C1 segment of cervical spinal cord (tissue), 14 donors: ENCODE measurements at regions not wholly inside any gene's neighbourhood (a gene's known extent, or its start where the extent isn't known, plus 50 kb on each side); places are given as distances from the start of the nearest gene placed in this dataset.

Source experiments
- DNase-seq, 14 donors: peaks; one replicate each; lab custom pipeline; 2025; lab: John Stamatoyannopoulos, UW

DNA sequence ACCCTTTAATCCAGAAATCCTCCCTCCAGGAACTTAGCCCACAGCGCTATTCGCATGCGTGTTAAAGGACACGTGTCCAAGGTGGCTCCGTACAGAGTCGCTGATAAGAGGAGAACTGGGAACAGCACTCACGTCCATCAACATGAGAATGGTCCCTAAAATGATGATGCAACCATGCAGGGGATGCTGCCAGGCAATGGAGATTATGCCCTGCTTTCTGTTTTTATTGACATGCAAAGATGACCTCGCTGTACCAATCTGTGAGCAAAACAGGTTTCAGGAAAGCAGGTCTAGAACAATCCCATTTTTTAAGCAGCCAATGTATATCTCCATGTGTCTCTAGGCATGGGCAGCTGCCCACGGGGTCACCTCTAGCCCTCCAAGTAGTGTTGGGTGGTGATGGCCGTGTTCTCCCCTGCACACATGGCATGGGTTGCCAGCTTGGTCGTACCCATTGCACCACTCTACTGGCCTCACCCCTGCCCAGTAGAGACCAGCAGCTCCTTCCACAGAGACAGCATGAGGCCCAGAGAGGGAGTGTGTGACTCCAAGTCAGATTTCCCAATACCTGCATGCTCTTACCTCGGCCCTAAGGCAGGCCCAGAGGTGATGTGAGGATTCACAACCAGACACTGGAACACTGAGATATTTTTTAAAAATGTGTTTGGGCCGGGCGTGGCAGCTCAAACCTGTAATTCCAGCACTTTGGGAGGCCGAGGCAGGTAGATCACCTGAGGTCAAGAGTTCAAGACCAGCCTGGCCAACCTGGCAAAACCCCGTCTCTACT, 68.3 kb upstream of the LINC01488 start:
- no peak for DNase-seq

DNA sequence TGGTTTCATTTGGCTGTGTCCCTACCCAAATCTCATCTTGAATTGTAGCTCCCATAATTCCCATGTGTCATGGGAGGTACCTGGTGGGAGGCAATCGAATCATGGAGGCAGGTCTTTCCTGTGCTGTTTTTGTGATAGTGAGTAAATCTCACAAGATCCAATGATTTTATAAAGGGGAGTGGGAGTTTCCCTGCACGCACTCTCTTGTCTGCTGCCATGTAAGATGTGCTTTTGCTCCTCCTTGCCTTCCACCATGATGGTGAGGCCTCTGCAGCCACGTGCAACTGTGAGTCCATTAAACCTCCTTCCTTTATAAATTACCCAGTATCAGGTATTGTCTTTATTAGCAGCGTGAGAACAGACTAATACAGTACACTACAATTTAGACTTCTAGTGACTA, 67.5 kb upstream of the LINC01488 start:
- DNase-seq: no peak

- DNase-seq: peak in 7 of 14 donors; percentile 5 to 47 (median 32)
These were observed 66.7 kb upstream of the LINC01488 start for GRCh38 chr11:69414773-69415187.

DNA sequence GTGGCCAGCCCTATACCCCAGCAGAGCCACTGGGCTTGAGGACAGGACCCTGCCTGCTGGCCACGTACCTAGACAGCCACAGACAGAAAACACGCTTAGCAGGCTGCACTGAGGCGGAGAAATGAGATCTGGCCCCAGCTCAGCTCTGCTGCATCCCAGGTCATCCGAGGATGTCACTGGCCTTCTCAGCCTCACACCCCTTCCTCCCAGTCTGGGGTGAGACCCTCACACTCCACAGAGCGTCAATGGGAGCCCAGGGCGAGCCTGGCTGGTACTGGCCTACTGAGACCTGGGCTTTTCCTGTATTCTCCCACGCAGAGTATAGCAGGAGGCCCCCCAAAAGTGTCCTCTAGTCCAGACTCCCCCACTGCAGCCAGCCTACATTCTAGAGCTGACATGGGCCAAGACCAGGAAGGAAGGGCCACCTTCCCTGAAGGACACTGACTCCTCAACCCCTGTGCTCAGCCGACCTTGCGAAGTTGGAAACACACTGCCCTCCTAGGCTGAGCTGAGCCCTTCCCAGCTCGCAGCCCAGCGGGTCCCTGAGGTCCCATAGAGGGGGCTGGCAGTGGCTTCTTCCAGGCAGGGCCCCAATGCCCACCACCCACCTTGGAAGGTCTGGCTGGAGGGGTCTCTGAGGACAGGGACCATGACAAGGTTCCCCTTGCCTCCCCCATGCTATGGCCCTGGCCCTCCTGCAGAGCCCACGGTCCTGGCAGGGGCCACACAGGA, 65.9 kb upstream of the LINC01488 start:
- no peak for DNase-seq

DNA sequence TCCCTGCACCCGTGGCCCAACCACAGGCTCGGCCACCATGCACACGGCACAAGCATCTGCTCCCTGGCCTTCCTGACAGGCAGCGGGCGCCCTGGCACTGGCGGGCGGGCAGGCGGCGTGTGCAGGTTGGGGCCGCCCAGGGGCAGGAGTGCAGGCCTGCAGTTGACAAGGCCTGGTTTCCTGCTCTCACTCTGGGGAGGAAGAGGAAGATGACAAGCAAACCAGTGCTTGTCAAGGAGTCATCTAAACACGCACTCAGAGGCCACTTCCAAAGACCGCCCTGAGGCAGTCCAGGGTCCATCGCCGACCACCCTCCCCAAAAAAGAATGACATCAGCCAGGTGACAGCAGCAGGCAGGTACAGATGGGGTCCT, 65.3 kb upstream of the LINC01488 start:
- peak in 1 of 14 donors; percentile 25 for DNase-seq

GRCh38 chr11:69416762-69417698, 64.4 kb upstream of the LINC01488 start:
- no peak for DNase-seq

- no peak for DNase-seq
These were observed 63.8 kb upstream of the LINC01488 start for GRCh38 chr11:69417699-69418085.

- no peak for DNase-seq
These were observed 62.7 kb upstream of the LINC01488 start for GRCh38 chr11:69418576-69419296.

DNA sequence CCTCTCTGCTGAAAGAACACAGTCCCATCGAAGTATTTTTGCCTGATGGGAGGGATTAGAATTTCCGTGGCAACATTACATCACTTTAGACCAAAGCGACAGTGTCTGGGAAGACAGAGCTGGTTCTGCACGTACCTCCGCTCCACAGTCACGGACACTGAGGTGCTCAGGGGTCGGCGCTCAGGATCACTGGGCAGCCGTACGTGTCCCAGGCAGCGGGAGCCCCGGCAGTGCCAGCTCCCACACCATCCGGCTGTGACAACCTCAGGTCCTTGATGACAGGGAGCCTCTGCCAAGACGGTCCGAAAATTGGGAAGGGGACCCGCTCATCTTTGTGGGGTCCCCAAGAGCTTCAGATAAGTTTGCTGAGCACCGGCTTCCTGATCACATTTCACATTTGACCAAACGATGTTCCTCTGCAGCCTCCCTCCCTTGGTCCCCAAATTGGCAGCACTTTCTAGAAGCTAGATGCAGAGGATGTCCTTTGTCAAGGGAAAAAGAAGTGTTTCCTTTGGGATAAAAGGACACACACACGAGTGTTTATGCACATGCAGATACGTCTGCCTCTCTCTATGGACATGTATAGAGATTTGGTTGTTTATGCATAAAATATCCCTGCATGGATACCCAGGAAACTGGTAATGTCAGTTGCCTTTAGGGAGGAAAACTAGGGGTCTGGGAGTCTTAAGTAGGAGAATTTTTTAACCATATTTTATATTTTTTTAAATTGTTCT, 61.6 kb upstream of the LINC01488 start:
- no peak for DNase-seq

DNA sequence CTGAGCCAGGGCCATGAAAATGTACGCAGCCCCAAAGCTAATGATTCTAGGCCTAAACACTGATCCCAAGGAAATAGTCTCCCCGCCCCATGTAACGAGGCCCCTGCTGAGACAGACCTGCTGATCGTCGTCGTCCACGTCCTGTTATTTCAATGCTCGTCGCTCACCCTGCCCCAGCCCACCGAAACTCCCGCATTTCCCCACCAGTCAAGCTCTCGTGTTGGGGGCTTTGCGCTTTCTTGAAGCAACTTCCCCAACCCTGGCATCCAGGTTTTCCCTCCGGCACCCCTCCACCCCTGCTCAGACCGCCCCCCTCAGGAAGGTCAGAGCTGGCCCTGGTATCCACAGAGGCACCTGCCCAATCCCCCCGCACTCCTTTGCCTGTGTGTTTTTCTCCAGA, 58.8 kb upstream of the LINC01488 start:
- DNase-seq: no peak

- DNase-seq: no peak
These were observed 58.3 kb upstream of the LINC01488 start for GRCh38 chr11:69423181-69423580.

DNA sequence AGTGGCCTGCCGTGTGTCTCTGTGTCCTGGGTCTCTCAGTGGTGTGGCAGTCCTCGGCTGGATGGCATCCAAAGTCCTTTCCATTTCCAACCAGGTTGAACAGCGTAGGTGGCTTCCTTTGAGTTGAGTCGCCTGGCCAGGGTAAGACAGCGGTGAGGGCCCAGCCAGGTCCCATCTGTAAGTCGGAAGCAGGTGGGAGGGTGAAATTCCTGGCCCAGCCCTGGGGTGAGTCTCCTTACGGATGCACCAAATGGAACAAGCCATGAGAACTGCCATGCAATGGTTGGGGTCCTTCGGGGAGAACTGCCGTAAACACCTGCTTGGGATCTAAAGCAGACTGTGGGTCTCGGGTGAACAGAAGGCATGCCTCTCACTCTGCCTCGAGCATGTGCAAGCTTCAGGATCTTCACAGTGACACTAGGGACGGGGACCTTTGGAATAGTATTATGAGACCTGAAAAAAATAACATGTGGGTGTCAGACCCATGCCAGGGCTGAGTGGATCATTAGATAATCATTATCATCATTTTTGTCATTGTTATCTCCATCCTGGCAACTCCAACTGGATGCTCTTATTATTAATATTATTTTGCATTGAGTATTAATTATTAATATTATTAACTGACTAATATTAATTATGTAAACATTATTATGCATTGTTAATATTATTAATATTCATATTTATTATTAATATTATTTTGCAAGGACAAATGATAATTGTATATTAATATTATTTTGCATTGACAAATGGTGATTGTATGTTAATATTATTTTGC, 57.7 kb upstream of the LINC01488 start:
- no peak for DNase-seq

GRCh38 chr11:69424748-69425147, 56.7 kb upstream of the LINC01488 start:
- DNase-seq: no peak

DNA sequence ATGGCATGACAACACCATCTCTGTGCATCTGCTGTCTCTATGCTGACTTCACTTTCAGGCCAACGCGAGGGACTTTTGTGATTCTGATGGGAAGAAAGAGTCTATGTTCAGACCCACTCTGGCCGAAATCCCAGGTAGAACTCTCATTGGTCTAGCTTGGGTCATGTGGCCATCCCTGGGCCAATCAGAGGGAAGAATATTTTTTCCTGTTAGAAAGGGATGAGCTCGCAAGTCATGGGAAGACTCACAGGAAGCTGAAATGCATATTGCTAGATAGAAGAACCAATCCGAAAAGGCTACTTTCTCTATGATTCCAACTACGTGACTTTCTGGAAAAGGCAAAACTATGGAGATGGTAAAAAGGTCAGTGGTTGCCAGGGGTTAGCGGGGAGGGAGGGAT, 56.0 kb upstream of the LINC01488 start:
- peak in 1 of 14 donors; percentile 42 for DNase-seq

DNA sequence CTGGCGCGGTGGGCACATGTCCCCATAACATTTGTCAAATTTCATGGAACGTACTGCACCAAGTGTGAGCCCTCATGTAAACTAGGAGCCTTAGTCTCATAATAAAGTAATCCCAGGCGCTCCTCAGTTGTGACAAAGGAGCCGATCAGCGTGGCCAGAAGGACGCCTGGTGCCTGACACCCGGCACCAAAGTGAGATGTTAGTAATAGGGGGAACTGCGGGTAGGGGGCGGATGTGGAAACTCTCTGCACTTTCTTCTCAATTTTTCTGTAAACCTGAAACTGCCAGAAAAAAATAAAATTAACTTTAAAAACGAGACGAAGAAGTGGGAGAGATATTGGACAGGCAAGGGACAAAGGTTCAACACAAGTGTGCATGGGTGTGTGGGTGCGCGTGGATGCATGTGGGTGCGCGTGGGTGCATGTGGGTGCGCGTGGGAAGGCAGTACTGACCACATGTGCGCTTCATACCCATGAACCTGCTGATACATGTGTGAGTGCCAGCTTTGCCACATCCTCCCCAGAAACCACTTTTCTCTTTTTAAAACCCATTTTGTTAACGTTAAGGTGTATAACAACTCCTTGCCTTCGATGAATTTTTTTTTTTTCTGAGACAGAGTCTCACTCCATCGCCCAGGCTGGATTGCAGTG, 55.4 kb upstream of the LINC01488 start:
- no peak for DNase-seq

- peak in 1 of 14 donors; percentile 14 for DNase-seq
These were observed 54.1 kb upstream of the LINC01488 start for GRCh38 chr11:69427337-69427736.

DNA sequence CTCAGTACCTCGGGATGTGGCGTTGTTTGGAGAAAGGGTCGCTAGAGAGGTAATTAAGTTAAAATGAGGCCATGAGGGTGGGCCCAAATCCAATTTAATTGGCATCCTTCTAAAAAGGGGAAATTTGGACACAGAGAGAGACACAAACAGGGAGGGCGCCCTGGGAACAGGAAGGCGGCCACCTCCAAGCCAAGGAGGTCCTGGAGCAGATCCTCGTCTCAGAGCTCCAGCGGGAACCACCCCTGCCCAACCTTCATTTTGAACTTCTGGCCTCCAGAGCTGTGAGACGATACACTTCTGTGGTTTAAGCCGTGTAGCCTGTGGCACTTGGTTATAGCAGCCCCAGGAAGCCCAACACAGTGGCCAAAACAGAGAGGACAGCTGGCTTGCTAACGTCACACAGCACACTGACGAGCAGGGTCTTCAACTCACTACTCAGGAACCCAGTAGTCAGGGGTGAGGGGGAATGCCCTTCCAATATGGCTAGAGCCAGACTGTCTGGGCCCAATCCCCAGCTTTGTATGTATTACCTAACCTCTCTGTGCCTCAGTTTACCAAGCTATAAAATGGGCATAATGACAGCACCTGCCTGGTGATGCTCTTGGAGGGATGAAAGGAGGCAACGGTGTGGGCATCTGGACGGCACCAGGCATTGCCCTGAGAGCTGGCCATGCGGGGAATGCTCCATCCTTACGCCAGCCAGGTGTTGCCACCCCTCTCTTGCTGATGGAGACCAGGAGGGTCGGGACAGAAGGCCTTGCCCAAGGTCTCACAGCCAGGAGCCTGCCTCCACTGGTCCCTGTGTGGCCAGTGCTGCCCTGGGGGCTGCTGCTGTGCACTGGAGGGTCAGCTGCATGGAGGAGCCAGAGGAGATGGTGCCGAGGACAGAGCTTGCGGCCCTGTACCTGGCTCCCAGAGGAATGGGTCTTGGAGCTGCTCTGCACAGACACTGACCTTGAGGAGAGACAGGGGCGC, 53.3 kb upstream of the LINC01488 start:
- DNase-seq: no peak
